ENCODE measurements at regions not wholly inside any gene's neighbourhood (a gene's known extent, or its start where the extent isn't known, plus 50 kb on each side); places are given as distances from the start of the nearest gene placed in this dataset.
"Not testable (repeated sequence)": the region's sequence is repeated elsewhere in the genome, so short reads cannot be mapped to it uniquely, and the experiment has no call there.

GRCh38 chr2:111574803-111575202, 309.2 kb downstream of the ANAPC1 start:
- H2BK5ac ChIP-seq (ENCODE audit: low read depth, low read length, poor library complexity, severe bottlenecking); H2AK5ac ChIP-seq (ENCODE audit: low read depth, low read length); H3K9ac ChIP-seq (ENCODE audit: low read depth, low read length); H2AFZ ChIP-seq (replicated peaks; ENCODE audit: low read length, poor library complexity); H3K79me1 ChIP-seq (ENCODE audit: low read depth in 1 of 2, low read length in 2 of 2); in situ Hi-C loops (cut with MboI; ENCODE audit: low sequenced_read_pairs); H4K20me1 ChIP-seq (ENCODE audit: insufficient read depth, low read length); H3K23ac ChIP-seq (ENCODE audit: low read depth, low read length); H3K9me3 ChIP-seq (ENCODE audit: control insufficient read depth, insufficient read depth, low read length); H3K56ac ChIP-seq (ENCODE audit: extremely low read depth, insufficient read depth, low read length); ATAC-seq (ENCODE audit: low read depth); intact Hi-C loops (cut with micrococcal nuclease); H3K4me2 ChIP-seq (ENCODE audit: low read depth, low read length); H3K36me3 ChIP-seq (ENCODE audit: control insufficient read depth, insufficient read depth, low read length); H3K9me1 ChIP-seq (ENCODE audit: insufficient read depth, low read length); H2AK9ac ChIP-seq (replicated peaks; ENCODE audit: low read depth, low read length, poor library complexity); CTCF ChIA-PET; H3K18ac ChIP-seq (ENCODE audit: low read depth, low read length); H4K8ac ChIP-seq (ENCODE audit: low read depth in 2 of 2, low read length in 2 of 2); H2BK15ac ChIP-seq (ENCODE audit: low read depth, low read length); H2BK120ac ChIP-seq (ENCODE audit: low read depth, low read length); H4K91ac ChIP-seq (ENCODE audit: insufficient read depth, low read depth, low read length); H3K14ac ChIP-seq (replicated peaks; ENCODE audit: low read depth, low read length); H2BK20ac ChIP-seq (ENCODE audit: low read depth, low read length); H3K27me3 ChIP-seq (ENCODE audit: control insufficient read depth, insufficient read depth, low read length); DNase-seq; H3K27ac ChIP-seq (ENCODE audit: insufficient read depth, low read length); H3K4me1 ChIP-seq (ENCODE audit: control insufficient read depth, insufficient read depth, low read length); POLR2A ChIA-PET (ENCODE audit: unreplicated experiment); H3K4ac ChIP-seq (ENCODE audit: low read depth, low read length); H3K4me3 ChIP-seq (ENCODE audit: insufficient read depth, low read depth, low read length); BruUV-seq (replicated peaks); dilution Hi-C loops (cut with HindIII; ENCODE audit: low sequenced_read_pairs, unreplicated experiment); H4K5ac ChIP-seq (ENCODE audit: low read depth, low read length): not testable (repeated sequence)
- no CpG with 5 or more reads among the region's 4 CpGs for WGBS, 2 experiments (ENCODE audit: extremely low coverage in 2 of 2, insufficient read length in 1 of 2)

GRCh38 chr2:111577154-111577885, 306.7 kb downstream of the ANAPC1 start:
- 100% methylated on average over 2 of the region's 18 CpGs; no CpG with 5 or more reads in 1 of the 2 experiments for WGBS, 2 experiments (ENCODE audit: extremely low coverage in 2 of 2, insufficient read length in 1 of 2)
- H2BK20ac ChIP-seq (ENCODE audit: low read depth, low read length); H3K36me3 ChIP-seq (ENCODE audit: control insufficient read depth, insufficient read depth, low read length); DNase-seq; H2BK120ac ChIP-seq (ENCODE audit: low read depth, low read length); H4K5ac ChIP-seq (ENCODE audit: low read depth, low read length); H2BK5ac ChIP-seq (ENCODE audit: low read depth, low read length, poor library complexity, severe bottlenecking); H2AFZ ChIP-seq (replicated peaks; ENCODE audit: low read length, poor library complexity); H3K18ac ChIP-seq (ENCODE audit: low read depth, low read length); H3K79me1 ChIP-seq (ENCODE audit: low read depth in 1 of 2, low read length in 2 of 2); H3K14ac ChIP-seq (replicated peaks; ENCODE audit: low read depth, low read length); H2BK15ac ChIP-seq (ENCODE audit: low read depth, low read length); H4K91ac ChIP-seq (ENCODE audit: insufficient read depth, low read depth, low read length); H3K56ac ChIP-seq (ENCODE audit: extremely low read depth, insufficient read depth, low read length); H3K4me2 ChIP-seq (ENCODE audit: low read depth, low read length); H3K4ac ChIP-seq (ENCODE audit: low read depth, low read length); H3K9me3 ChIP-seq (ENCODE audit: control insufficient read depth, insufficient read depth, low read length); BruUV-seq (replicated peaks); H3K9ac ChIP-seq (ENCODE audit: low read depth, low read length); dilution Hi-C loops (cut with HindIII; ENCODE audit: low sequenced_read_pairs, unreplicated experiment); H4K20me1 ChIP-seq (ENCODE audit: insufficient read depth, low read length); H3K4me1 ChIP-seq (ENCODE audit: control insufficient read depth, insufficient read depth, low read length); CTCF ChIA-PET; in situ Hi-C loops (cut with MboI; ENCODE audit: low sequenced_read_pairs); H3K27ac ChIP-seq (ENCODE audit: insufficient read depth, low read length); H3K9me1 ChIP-seq (ENCODE audit: insufficient read depth, low read length); intact Hi-C loops (cut with micrococcal nuclease); ATAC-seq (ENCODE audit: low read depth); POLR2A ChIA-PET (ENCODE audit: unreplicated experiment); H3K23ac ChIP-seq (ENCODE audit: low read depth, low read length); H2AK5ac ChIP-seq (ENCODE audit: low read depth, low read length); H3K27me3 ChIP-seq (ENCODE audit: control insufficient read depth, insufficient read depth, low read length); H2AK9ac ChIP-seq (replicated peaks; ENCODE audit: low read depth, low read length, poor library complexity); H4K8ac ChIP-seq (ENCODE audit: low read depth in 2 of 2, low read length in 2 of 2); H3K4me3 ChIP-seq (ENCODE audit: insufficient read depth, low read depth, low read length): not testable (repeated sequence)
